ENCODE measurements at regions not wholly inside any gene's neighbourhood (a gene's known extent, or its start where the extent isn't known, plus 50 kb on each side); places are given as distances from the start of the nearest gene placed in this dataset.

GRCh38 chr10:91156196-91156595 lies 64.3 kb upstream of the PCGF5 start:
- TF ChIP-seq POLR2A (IDR thresholded peaks at IDR 0.05), result no peak
- TF ChIP-seq CTCF (IDR thresholded peaks at IDR 0.05), result no peak
- no peak overlapping the region for H3K4me3 ChIP-seq (ENCODE audit: low read depth, poor library complexity, severe bottlenecking)
- intact Hi-C loops (cut with DNase I; ENCODE audit: low total_unique reads), result no loop called here
- no peak for DNase-seq (ENCODE audit: low spot score in 2 of 2)
- WGBS, 2 donors, result 52 to 53% methylated on average over 2 of the region's 2 CpGs

- WGBS, 2 donors, result 69 to 84% methylated on average over 2 of the region's 2 CpGs
- TF ChIP-seq CTCF (IDR thresholded peaks at IDR 0.05), result no peak
- TF ChIP-seq POLR2A (IDR thresholded peaks at IDR 0.05), result no peak
- H3K4me3 ChIP-seq (ENCODE audit: low read depth, poor library complexity, severe bottlenecking), result no peak overlapping the region
- intact Hi-C loops (cut with DNase I; ENCODE audit: low total_unique reads), result no loop called here
- no peak for DNase-seq (ENCODE audit: low spot score in 2 of 2)
These were observed 61.1 kb upstream of the PCGF5 start for GRCh38 chr10:91159254-91159783.

GRCh38 chr10:91162050-91162494 lies 58.4 kb upstream of the PCGF5 start:
- intact Hi-C loops (cut with DNase I; ENCODE audit: low total_unique reads), result no loop called here
- TF ChIP-seq CTCF (IDR thresholded peaks at IDR 0.05) (no peak), POLR2A (IDR thresholded peaks at IDR 0.05) (no peak)
- WGBS, 2 donors, result 11% methylated on average over 13 of the region's 13 CpGs
- peak in 1 of 2 donors; percentile 22 for DNase-seq (ENCODE audit: low spot score in 2 of 2)
- H3K4me3 ChIP-seq (ENCODE audit: low read depth, poor library complexity, severe bottlenecking), result peak overlapping the region; percentile 55

GRCh38 chr10:91162495-91163268 lies 57.8 kb upstream of the PCGF5 start:
- TF ChIP-seq CTCF (IDR thresholded peaks at IDR 0.05) (no peak), POLR2A (IDR thresholded peaks at IDR 0.05) (no peak)
- H3K4me3 ChIP-seq (ENCODE audit: low read depth, poor library complexity, severe bottlenecking), result peak overlapping the region; percentile 87
- DNase-seq (ENCODE audit: low spot score in 2 of 2), result peak; percentile 44 to 93
- intact Hi-C loops (cut with DNase I; ENCODE audit: low total_unique reads), result no loop called here
- WGBS, 2 donors, result 0% methylated on average over 13 to 17 of the region's 110 CpGs

GRCh38 chr10:91163269-91163868 lies 57.1 kb upstream of the PCGF5 start:
- intact Hi-C loops (cut with DNase I; ENCODE audit: low total_unique reads), result no loop called here
- 0 to 1% methylated on average over 2 to 56 of the region's 77 CpGs for WGBS, 2 donors
- TF ChIP-seq CTCF (IDR thresholded peaks at IDR 0.05) (no peak), POLR2A (IDR thresholded peaks at IDR 0.05) (no peak)
- H3K4me3 ChIP-seq (ENCODE audit: low read depth, poor library complexity, severe bottlenecking), result peak overlapping the region; percentile 87
- DNase-seq (ENCODE audit: low spot score in 2 of 2), result peak in 1 of 2 donors; percentile 92
